HG02588 (cell line): ENCODE measurements at regions not wholly inside any gene's neighbourhood (a gene's known extent, or its start where the extent isn't known, plus 50 kb on each side); places are given as distances from the start of the nearest gene placed in this dataset.

Experiments used
- ATAC-seq: cut with Tn5 transposase; IDR thresholded peaks from one replicate; pipeline ENCODE4 v1.9.1; 2021; ENCODE audit warnings: mild to moderate bottlenecking, moderate library complexity; ENCODE audit not compliant: unreplicated experiment

DNA sequence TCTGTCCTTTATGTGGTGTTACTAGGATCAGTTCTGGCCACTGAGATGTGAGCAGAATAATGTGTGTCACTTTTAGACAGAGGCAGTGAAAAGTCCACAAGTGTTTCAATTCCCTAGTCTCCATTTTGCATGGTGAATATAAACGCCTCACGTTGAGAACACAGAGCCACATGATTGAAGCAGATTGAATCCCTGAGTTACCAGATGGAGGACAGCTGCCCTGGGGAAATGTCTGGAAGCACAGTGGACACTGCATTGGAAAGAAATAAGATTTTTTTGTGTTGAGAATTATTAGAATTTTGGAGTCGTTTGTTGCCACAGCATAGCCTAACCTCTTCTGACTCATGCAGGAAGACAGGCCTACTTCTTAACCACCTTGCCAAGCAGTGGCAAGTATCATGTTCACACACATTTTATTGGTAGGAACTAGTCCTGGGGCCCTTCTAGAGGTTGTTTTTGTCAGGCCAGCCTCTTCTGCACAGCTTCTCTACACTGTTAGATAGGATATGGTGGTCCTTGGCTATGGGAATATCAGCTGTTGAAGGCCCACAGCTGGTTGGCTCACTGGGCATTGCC lies 188.6 kb downstream of the TMEM182 start:
- no peak for ATAC-seq

DNA sequence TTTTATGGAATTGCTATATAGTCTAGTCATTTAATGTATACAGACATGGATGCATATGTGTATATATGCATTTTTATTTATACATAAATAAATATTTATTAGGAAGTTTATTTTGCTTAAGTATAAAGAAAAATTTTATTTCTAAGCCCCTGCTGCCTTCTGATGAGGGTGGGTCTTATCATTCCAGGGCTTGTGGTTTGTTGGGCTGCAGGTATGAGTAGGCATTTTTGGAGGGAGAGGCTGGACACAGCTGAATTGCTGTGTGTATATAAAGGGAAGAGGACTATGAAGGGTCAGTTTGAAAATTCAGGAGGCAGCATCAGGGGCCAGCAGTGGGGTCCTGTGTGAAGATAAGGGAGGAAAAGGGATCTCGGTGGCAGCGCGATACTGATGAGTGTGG lies 189.4 kb downstream of the TMEM182 start:
- ATAC-seq = no peak

DNA sequence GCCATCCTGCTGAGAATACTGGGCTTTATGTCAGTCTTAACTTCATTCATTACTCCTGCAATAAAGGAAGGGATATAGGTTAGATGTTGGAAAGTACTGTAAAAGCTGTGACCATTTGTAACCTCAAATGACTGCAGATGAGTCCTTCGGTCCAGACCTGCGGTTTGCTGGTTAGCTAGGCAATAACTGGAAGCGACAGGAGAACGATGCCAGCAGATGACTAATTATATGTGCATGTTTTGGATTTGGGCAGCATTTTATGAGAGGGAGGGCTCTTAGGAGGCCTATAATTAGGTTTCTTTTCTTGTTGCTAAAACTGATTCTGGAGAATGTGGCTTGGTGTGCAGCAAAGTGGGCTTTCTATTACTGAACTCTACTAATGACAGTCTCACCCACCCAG lies 205.6 kb downstream of the TMEM182 start:
- ATAC-seq = no peak

DNA sequence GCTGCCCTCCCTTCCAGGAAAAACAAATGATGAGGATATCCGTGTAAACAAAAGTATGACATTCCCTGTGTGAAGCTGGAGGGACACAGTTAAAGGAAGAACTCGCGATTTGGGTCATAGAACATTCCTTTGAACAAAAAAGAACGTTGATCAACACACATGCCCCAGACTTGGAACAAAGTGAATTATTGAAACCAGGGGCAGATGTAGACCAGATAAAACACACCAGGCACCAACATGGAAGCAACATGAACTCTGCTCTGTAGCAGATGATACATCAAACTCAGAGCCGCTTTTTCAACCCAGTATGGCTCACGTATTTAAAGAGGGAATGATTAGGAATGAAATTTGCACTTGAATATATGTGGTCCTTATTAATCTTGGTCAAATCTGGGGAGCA lies 206.5 kb downstream of the TMEM182 start:
- ATAC-seq = no peak

DNA sequence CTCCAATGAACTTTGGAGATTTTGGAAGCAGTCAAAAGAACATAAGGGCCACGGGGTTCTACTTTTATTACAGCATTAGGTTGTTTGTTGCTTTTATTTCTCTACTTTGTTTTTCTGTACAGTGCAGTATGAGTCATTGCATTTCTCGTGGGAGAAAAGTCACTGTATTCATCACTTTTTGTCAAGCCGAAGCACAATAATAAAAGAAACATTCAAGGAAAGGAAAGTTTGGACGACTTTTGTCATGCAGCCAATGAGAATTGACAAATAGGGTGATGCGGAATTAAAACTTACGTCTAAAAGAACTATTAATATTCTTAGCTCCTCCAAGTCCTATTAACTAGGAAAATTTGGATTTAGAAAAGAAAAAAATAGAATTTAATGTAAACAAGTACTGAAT lies 209.9 kb downstream of the TMEM182 start:
- ATAC-seq = no peak

DNA sequence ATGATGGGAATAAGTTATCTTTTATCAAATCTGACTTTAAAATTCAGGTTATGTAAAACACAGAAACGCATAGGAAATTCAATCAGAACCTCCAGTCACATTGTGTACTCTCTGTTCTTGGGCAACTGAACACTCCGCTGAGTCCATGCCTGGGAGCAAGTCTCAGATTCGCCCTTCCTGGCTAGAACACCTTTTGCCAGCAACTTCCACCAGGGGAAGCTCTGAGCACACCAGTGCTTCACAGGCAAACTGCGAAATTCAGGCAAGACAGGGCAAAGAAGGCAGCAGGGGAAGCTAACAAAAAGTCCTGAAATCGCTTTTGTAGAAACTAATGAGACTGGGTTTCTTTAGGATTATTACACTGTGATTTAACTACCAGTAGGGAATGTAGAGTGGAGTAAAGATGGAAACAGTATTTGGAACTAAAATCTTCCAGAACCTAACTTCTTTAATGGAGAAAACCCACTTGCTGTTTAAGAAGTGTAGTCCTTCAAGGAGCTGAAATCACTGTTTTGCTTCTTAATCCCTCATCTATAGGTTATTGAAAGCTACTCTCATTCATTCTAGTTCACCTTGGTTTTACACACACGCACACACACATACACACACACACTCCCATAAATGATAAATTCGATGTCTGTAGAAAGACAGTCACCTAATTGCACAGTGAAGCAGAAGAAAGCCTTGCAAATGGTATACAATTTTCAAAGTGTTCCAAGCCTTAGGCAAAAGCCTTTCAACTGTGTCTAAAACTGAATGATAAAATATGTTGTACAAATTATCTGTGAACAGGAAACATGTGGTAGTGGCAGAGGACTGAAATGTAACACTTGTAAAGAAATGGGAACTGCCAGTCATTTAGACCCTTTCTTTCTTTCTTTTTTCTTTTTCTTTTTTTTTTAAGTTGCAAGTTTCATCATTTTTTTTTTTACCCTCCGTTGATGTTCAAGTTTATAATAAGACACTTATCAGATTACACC lies 214.5 kb downstream of the TMEM182 start:
- ATAC-seq = peak; percentile 74

DNA sequence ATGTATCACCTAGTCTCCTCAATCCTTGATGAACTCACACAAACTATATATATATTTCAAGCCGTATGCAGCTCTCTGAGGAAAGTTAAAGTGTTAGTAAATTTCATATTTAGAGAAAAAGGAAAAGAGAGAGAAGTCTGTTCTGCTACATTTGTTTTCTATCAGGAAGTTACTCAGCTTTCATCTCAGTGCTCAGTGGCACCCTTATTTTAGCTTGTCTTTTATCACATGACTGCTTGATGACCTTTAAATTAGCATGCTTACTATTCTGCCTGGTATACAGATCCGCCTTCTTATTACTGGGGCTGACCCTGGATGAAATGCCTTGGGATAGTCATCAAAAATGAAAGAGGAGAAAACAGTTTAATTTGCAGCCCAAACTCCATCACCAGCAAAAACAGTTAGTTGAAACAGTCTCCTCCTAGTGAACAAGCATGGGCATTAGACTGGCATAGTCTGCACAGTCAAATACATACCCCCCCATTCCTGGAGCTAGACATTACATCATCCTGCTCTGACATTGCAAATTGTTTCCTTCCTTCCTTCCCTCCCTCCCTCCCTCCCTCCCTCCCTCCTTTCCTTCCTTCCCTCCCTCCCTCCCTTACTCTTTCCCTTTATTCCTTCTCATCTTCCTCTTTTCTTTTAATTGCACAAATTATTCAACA lies 215.7 kb downstream of the TMEM182 start:
- no peak for ATAC-seq

DNA sequence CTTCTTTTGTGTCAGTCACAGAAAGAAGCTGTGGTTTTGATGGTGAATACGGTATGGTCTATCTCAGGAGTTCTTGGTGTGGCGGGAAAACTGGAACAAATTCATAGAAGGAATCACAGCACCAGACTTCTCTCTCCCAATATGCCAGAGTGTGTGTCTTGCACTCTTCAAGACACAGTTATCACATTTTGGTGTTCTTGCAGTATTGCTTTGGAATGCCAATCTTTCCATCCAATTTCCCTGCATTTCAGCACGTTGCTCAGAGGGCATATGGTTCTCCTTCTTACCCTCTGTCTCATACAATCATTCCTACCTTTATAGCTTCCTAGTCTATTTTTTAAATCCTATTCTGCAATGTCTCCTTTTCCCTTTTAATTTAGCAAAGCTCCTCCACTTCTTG lies 216.3 kb downstream of the TMEM182 start:
- no peak for ATAC-seq

DNA sequence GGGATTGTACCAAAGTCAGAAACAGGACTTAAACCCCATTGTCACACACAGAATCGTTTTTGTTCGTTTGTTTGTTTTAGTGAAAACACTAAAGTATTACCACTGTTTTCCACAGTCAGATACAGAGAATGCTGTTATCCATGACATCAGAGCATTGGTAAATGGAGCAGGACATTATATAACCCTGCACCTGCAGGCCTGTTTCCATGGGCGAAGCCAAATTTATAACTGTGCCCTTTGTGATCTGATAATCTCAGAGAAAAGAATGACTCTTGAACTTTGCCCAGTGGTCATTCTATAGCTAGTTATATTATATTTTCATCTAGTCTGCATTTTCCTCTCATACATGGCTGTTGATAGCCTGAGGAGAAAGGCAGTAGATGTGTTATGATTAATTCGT lies 217.6 kb downstream of the TMEM182 start:
- ATAC-seq = no peak

DNA sequence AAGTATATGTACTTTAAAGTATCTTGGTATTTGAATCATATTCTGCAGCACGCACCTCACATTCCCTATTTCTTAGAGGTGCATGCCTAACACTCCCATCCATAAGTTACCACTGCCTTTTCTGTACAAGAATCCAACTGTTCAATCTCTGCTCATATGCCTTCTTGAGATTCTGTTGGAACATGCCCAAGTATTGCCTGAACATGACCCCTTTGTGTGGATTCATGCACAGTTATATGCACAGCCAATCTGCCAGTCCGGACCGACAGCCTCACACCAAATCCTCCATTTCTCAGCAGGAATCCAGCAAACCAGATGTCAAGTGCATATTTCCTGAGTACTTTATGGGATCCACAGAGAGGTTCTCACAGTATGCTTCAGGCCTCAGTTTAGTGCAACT lies 222.0 kb downstream of the TMEM182 start:
- ATAC-seq = no peak

DNA sequence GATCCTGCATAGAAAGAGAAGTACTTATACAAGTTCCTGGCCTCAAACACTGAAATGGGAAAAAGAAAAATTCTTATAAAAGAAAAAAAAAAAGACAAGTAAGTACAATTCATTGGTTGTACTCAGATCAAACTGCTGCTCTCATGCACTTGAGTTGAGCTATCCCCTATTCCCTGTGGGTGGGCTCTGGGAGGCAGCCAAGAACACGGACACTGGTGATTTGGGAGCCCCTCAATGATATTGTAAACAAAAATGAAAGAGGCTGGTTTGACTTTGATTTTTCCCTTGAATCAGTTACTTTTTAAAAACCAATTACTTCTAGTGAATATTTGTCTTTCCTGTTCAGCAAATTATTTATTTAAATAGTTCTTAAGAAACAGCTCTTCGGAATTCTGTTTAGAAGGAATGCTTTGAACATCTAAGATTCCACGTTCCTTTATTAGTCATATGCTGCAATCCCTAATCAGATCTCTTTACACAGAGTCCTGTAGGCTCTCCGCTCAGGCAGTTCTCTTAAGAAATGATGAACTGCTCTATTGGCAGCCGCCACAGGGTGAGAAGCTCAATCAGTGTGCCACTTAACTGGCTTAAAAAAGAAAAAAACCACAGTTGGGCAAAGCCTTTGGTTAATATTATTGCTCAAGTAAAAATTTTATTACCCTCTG lies 225.1 kb downstream of the TMEM182 start:
- no peak for ATAC-seq

DNA sequence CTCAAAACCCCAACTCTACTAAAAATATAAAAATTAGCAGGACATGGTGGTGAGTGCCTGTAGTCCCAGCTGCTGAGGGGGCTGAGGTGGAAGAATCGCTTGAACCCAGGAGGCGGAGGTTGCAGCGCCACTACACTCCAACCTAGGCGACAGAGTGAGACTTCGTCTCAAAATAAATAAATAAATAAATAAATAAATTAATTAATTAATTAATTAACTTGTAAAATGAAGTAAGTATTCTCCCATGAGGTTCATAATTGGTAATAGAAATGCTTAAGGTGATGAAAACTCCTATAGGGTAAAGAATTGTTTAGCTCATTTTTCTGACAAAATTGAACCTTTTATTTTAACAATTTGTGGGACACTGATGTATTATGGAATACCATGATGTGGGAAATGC lies 230.8 kb downstream of the TMEM182 start:
- no peak for ATAC-seq

DNA sequence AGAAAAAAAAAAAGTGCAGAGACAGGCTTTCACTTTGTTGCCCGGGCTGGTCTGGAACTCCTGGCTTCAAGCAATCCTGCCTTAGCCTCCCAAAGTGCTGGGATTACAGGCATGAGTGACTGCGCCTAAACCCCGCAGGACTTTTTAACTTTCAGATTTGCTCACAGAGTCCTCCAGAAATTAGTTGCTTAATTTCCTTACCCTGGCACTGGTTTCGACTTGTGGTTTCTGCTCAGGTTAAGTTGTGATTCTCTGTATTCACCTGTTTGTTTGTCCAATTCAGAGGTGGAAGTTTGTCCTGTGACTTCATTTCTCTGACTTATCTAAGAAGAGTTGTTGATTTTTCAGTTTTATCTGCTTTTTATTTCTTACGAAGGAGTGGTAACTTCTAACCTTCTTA lies 238.1 kb downstream of the TMEM182 start:
- no peak for ATAC-seq

DNA sequence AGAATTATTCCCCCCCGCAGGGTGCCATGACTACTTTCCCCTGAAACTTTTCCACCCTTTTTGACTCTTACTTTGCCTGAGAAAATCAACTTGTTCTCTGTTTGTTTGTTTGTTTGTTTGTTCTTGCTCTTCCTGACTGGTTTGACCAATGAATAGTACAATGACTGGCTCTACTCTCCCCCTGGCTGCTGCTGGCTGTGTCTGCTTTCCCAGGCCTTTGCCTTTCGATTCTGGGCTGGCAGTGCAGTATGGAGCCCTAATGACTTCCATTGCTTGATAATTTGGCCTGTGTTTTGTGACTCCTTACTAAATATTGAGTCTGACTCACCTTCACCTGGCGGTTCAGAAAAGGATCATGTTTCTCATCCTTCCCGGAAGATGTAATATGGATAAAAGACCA lies 241.1 kb downstream of the TMEM182 start:
- no peak for ATAC-seq

DNA sequence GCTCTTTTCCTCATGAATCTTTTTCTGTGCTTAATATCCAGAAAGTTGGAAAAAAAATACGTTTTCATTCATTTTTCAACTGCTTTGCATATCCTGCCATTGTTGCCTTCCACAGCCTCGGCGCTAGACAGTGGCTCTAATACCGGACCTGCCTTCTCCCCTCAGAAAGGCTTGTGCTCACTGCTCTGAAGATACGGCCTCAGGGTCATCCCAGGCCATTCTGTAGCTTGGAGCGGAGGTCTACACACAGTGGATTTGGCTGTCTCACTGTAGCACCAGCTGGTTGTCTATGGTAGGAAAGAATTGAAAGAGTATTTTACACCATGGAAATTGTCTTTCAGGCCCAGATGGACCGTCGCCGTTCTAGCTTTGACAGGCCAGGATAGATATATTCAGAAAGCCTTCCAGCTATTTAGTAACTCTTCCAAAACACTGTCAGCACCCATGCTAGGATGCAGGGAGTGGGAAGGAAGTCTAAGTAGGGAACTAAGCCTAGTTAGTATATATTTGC lies 242.0 kb downstream of the TMEM182 start:
- no peak for ATAC-seq

DNA sequence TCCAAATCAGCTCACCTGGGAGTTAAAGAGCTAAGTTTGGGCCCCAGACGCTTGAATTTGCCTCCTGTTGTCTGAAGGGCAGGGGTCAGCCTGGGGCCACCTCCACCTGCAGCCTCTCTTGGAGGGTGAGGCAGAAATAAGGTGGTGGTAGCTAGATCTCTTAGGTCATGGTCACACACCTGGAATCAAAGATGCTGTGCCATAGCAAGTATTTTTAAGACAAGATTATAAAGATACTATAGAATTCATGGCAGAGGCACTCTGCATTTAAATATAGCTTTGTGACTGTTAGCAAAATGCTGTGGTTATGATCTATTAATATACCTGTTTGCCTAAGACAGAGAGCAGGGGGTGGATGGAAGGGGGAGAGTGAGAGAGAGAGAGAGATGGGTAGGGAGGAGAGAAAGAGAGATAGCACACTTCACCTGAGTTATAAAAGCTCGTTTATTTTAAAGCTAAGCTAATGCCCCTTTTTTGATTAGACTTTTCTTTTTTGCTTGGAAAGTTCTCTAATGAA lies 242.7 kb downstream of the TMEM182 start:
- no peak for ATAC-seq

DNA sequence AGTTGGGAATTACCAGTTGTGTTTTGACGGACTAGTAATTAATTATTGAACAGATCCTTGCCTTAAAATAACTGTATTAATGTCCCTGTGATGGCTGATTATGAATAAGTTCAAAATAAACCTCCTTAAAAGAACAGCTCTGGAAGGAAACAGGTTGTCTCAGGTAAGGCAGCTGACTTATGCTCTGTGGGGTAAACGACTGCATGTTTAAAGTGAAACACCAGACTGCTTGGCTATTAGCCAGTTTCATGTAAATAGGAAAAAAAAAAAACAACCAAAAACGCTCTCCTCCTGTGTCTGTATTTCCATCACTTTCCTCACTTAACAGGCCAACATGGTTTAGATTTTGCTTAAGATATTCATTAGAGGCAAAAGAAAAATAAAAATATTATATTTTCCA lies 243.6 kb downstream of the TMEM182 start:
- ATAC-seq = no peak

DNA sequence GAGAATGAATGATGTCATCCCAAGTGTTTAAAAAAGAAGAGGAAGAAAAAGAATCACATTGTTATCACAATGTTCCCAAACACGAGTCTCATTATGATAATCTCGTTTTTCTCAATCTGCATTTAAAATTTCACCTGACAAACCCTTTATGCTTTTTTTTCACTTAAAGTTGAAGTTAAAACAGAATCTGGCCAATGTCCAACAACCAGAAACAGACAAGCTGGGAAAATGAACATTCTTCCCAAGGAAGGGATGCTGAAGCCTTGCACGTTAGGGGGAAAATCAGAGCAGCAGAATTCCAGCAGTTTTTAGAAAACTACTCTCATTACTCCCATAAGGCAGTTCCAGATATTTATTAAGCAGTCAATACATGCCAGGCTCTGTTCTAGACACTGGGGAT lies 245.3 kb downstream of the TMEM182 start:
- ATAC-seq = no peak

DNA sequence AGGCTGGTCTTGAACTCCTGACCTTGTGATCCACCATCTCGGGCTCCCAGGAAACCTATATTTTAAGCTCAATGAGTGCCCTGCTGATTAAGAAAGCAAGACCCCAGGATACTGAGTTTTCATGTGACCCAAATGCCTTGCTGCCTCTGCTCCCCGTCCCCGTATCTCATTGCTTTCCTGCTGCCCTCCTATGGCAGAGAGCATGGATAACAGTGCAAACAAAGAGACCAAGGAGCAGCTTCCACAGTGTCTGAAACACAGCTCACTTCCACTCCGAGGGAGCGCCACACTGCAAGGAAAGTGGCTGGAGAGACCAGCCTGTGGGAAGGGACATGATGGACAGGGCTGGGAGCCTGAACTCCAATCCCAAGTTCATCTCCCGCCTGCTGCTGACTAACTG lies 246.8 kb downstream of the TMEM182 start:
- no peak for ATAC-seq

DNA sequence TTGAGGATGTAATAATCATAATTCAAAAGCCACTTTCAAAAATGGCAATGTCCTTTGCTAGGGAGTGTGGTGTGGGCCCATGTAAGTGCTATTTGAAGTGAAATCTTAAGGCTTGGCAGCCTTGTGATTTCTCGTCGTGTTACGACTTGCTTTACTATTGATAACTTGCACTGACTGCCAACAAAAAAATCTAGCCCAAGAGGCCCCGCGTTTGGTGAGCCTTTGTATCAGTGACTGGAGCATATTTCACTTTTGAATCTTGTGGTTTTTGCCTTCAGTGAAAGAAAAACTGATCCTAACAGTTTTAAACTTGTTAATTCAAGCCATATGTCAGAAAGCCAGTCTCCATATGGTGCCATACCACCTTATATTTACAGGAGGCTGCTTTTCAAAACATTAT lies 248.0 kb downstream of the TMEM182 start:
- no peak for ATAC-seq

DNA sequence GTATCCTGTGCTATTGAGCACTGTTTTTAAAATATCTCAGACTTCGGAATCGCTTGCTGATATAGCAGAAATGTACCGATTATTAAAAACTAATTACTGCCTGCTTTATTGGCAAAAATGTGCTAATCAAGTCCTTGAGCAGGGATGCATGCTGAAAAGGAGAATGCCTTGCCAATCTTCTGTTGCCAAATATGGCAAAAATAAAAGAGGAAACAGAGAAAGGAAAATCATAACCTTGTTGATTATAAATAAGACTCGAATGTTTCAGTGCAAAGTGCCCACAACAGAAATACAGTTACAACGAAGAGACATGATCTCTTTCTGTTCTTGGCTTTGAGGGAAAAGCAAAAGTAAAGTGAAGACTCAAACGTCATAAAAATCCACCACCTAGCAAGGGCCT lies 248.5 kb downstream of the TMEM182 start:
- no peak for ATAC-seq
